ENCODE measurements at regions not wholly inside any gene's neighbourhood (a gene's known extent, or its start where the extent isn't known, plus 50 kb on each side); places are given as distances from the start of the nearest gene placed in this dataset.

- no peak overlapping the region for H3K4me3 Mint-ChIP-seq (ENCODE audit: unreplicated experiment)
- no peaks in the 10 kb centered on the region for H3K36me3 Mint-ChIP-seq (ENCODE audit: low read depth, unreplicated experiment)
- H3K9me3 Mint-ChIP-seq (ENCODE audit: unreplicated experiment) = no peaks in the 10 kb centered on the region
- no peak for TF ChIP-seq CTCF (IDR thresholded peaks at IDR 0.05; ENCODE audit: unreplicated experiment)
- no peaks in the 10 kb centered on the region for H3K27me3 Mint-ChIP-seq (ENCODE audit: unreplicated experiment)
- H3K27ac Mint-ChIP-seq (ENCODE audit: unreplicated experiment) = no peak overlapping the region
- no peak for DNase-seq (ENCODE audit: low spot score)
- peaks cover 23% of the 10 kb centered on the region for H3K4me1 Mint-ChIP-seq (ENCODE audit: unreplicated experiment)
Observed at GRCh38 chr1:213891989-213892902, 95.5 kb upstream of the PROX1 start.

GRCh38 chr1:213898684-213899083 lies 89.1 kb upstream of the PROX1 start:
- H3K9me3 Mint-ChIP-seq (ENCODE audit: unreplicated experiment) = no peaks in the 10 kb centered on the region
- H3K36me3 Mint-ChIP-seq (ENCODE audit: low read depth, unreplicated experiment) = no peaks in the 10 kb centered on the region

GRCh38 chr1:213899413-213899812 lies 88.4 kb upstream of the PROX1 start:
- no peaks in the 10 kb centered on the region for H3K36me3 Mint-ChIP-seq (ENCODE audit: low read depth, unreplicated experiment)
- peaks cover 23% of the 10 kb centered on the region for H3K4me1 Mint-ChIP-seq (ENCODE audit: unreplicated experiment)
- peak; percentile 6 for DNase-seq (ENCODE audit: low spot score)
- no peak overlapping the region for H3K4me3 Mint-ChIP-seq (ENCODE audit: unreplicated experiment)
- no peaks in the 10 kb centered on the region for H3K27me3 Mint-ChIP-seq (ENCODE audit: unreplicated experiment)
- peak overlapping the region; percentile 44 for H3K27ac Mint-ChIP-seq (ENCODE audit: unreplicated experiment)
- no peaks in the 10 kb centered on the region for H3K9me3 Mint-ChIP-seq (ENCODE audit: unreplicated experiment)
- TF ChIP-seq CTCF (IDR thresholded peaks at IDR 0.05; ENCODE audit: unreplicated experiment) = no peak

More at GRCh38 chr1:213898684-213899083, 89.1 kb upstream of the PROX1 start:
- no peaks in the 10 kb centered on the region for H3K27me3 Mint-ChIP-seq (ENCODE audit: unreplicated experiment)
- DNase-seq (ENCODE audit: low spot score) = no peak
- no peak overlapping the region for H3K27ac Mint-ChIP-seq (ENCODE audit: unreplicated experiment)
- TF ChIP-seq CTCF (IDR thresholded peaks at IDR 0.05; ENCODE audit: unreplicated experiment) = no peak
- H3K4me3 Mint-ChIP-seq (ENCODE audit: unreplicated experiment) = no peak overlapping the region
- peaks cover 27% of the 10 kb centered on the region for H3K4me1 Mint-ChIP-seq (ENCODE audit: unreplicated experiment)

GRCh38 chr1:213905344-213905743 lies 82.4 kb upstream of the PROX1 start:
- peaks cover 6% of the 10 kb centered on the region for H3K4me1 Mint-ChIP-seq (ENCODE audit: unreplicated experiment)
- peaks cover 3% of the 10 kb centered on the region for H3K27me3 Mint-ChIP-seq (ENCODE audit: unreplicated experiment)
- TF ChIP-seq CTCF (IDR thresholded peaks at IDR 0.05; ENCODE audit: unreplicated experiment) = no peak
- H3K27ac Mint-ChIP-seq (ENCODE audit: unreplicated experiment) = no peak overlapping the region
- no peaks in the 10 kb centered on the region for H3K9me3 Mint-ChIP-seq (ENCODE audit: unreplicated experiment)
- no peak for DNase-seq (ENCODE audit: low spot score)
- H3K4me3 Mint-ChIP-seq (ENCODE audit: unreplicated experiment) = no peak overlapping the region
- H3K36me3 Mint-ChIP-seq (ENCODE audit: low read depth, unreplicated experiment) = no peaks in the 10 kb centered on the region

- no peak for TF ChIP-seq CTCF (IDR thresholded peaks at IDR 0.05; ENCODE audit: unreplicated experiment)
- Mint-ChIP-seq H3K27me3 (ENCODE audit: unreplicated experiment) (peaks cover 5% of the 10 kb centered on the region), H3K4me3 (ENCODE audit: unreplicated experiment) (no peak overlapping the region), H3K9me3 (ENCODE audit: unreplicated experiment) (no peaks in the 10 kb centered on the region), H3K36me3 (ENCODE audit: low read depth, unreplicated experiment) (no peaks in the 10 kb centered on the region), H3K27ac (ENCODE audit: unreplicated experiment) (no peak overlapping the region), H3K4me1 (ENCODE audit: unreplicated experiment) (no peaks in the 10 kb centered on the region)
- no peak for DNase-seq (ENCODE audit: low spot score)
Observed at GRCh38 chr1:213908521-213908920, 79.3 kb upstream of the PROX1 start.

All from endothelial cell (in vitro differentiated cells).